AG09319 (cell line): ENCODE measurements at regions not wholly inside any gene's neighbourhood (a gene's known extent, or its start where the extent isn't known, plus 50 kb on each side); places are given as distances from the start of the nearest gene placed in this dataset.

Source experiments
- DNase-seq: peaks from one replicate; pipeline ENCODE4 v3.0.0-alpha.2; 2010; ENCODE audit warnings: low read depth; ENCODE audit errors: extremely low read depth
- CTCF ChIP-seq: IDR thresholded peaks from 2 replicates; pipeline ENCODE4 v1.5.1; 2011; ENCODE audit warnings: low read depth, mild to moderate bottlenecking, inconsistent platforms, low read length, moderate library complexity

DNA sequence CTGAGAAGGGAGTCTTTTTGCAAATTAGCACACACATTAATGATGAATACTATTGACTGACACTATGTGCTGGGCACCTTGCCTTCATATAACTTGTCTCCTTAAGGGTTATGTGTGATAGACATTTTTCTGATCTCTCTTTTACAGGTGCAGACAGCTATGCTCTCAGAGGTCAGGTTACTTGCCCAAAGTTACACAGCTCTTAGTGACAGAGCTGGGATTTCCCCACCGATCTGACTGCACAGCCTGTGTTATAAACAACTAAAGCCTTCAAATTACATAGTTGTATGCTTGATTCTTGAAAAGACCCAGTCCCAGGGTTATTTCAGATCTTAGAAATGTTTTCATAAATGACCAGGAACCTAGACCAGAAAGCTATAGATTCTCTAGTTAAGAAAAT, 462.7 kb downstream of the EBF1 start:
- no peak for DNase-seq
- no peak for TF ChIP-seq CTCF

- no peak for TF ChIP-seq CTCF
- DNase-seq, result no peak
Observed at GRCh38 chr5:158635565-158635964, 464.2 kb downstream of the EBF1 start.

DNA sequence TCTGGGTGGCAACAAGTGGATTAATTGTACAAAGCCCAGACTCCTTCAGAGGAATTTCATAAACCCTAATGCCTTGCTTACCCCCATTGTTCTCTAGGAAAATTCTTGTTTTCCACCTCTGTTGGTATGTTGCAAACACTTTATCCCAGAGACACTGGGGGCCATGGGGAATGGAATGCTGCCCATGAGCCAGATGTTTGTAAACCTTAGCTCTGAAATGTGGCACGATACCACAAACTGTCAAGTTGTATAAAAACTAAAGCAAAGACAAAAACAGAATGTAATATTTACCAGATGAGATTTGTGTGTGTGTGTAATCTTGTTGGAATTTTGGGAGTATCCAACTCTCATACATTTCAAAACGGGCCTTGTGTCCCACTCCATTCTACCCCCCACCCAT, 465.0 kb downstream of the EBF1 start:
- peak; percentile 75 for DNase-seq
- no peak for TF ChIP-seq CTCF

DNA sequence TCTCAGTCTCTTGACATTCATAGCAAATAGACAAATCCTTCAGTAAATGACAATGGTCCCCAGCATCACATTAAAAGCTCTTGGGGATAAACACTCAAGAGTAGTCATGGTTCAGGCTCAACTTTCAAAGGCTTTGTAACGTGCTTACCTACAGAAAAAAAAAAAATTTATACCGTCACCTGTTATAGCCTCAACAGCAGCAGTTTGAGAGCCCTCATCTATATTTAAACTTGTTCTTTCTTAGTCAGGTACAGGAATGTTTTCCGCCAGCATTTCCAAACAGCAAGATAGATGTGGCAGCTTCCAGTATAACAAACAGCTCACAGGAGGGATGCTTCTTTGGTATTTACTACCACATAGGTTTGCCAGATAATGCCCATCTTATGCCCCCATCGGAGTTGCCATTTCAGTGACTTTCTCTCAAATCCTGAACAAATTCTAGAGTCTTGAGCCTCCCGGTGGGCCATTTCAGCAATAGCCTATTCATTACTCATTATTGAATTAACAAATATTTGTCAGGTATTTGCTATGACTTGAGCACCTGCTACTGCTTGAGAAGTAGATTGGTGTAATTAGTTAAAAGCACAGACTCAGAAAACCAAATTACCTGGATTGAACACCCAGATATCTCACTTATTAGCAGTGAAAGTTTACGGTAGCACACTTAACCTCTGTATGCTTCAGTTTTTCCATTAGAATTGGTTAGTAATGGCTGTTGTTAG, 470.0 kb downstream of the EBF1 start:
- DNase-seq, result no peak

GRCh38 chr5:158626718-158627117, 473.0 kb downstream of the EBF1 start:
- DNase-seq, result no peak
- no peak for TF ChIP-seq CTCF

More for the DNA sequence above, 470.0 kb downstream of the EBF1 start:
- TF ChIP-seq CTCF, result no peak

DNA sequence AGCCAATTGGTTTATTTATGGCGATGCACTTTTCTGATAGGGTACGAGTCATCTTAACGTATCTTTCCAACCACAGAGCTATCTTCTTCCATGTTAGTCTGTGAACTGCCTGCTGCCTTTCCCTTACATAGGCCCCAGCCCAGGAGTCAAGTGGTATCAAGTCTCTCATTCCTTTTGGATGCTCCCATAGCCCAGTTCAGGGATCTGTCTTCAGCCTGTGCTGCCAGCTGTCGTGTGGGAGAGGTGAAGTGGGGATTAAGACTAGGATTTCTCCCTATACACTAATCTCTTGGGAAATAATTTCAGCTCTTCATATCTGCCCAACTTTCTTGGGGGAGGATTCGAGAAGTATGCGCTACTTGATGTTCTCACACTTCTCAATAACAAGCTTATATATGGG, 475.7 kb downstream of the EBF1 start:
- DNase-seq, result no peak
- no peak for TF ChIP-seq CTCF

DNA sequence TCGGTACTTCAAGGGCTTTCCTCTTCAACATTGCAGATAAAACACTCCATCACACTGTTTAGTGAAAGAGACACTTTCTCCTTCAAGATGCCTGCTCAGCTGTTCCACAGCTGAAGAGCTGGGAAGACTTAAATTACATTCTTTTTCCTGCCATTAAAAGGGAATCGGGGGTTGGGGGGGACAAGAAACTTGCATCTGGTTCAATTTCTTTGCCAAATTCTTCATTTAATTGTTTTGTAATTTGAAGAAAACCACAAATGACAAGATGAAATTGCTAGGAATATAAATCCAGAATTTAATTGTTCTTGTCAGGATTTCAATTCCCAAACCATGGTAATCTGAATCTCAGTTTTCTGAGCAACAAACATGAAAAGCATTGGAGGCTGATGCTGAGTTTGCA, 478.3 kb downstream of the EBF1 start:
- DNase-seq, result peak; percentile 68
- TF ChIP-seq CTCF, result no peak
